GM18498 (cell line): ENCODE measurements at regions not wholly inside any gene's neighbourhood (a gene's known extent, or its start where the extent isn't known, plus 50 kb on each side); places are given as distances from the start of the nearest gene placed in this dataset.
"Not testable (repeated sequence)": the region's sequence is repeated elsewhere in the genome, so short reads cannot be mapped to it uniquely, and the experiment has no call there.

Experiments
- ATAC-seq: cut with Tn5 transposase; IDR thresholded peaks from one replicate; pipeline ENCODE4 v1.9.1; 2021; ENCODE audit warnings: mild to moderate bottlenecking, moderate library complexity; ENCODE audit not compliant: unreplicated experiment

DNA sequence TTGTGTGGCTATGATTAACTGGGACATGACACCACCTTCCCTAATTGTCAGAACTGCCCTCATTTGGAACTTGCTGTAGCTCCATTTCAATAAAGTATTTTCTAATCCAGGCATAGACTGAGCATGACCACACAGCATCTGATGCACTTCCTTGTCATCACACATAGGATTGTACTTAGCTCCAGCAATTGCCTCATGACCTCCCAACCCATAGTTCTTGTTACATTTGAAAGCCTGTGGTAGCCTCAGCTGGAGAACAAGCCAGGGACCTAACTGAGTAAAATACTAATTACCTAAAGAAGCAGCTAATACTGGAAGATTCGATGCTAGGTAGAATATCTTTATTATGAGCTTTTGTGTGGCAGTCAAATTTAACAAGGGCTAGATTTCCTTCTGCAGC, 187.3 kb upstream of the KIF2B start:
- ATAC-seq, result no peak

DNA sequence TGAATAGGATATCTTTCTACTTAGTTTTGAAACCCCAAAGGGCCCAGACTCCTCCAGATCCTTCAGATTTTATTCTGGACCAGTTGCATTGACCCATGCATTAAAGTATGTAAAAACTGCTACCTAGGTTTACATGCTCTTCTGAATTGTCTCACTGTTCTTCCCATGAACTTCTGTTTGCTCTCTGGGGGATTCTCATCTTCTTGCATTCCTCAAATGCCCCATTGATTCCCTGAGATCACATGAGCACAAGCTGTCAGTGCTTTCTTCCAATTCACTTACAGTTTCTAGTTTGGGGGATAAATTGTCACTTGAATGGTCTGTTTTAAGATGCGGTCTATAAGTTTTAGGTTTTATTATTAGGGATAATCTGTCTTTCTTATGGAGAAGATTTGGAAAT, 188.9 kb upstream of the KIF2B start:
- no peak for ATAC-seq

DNA sequence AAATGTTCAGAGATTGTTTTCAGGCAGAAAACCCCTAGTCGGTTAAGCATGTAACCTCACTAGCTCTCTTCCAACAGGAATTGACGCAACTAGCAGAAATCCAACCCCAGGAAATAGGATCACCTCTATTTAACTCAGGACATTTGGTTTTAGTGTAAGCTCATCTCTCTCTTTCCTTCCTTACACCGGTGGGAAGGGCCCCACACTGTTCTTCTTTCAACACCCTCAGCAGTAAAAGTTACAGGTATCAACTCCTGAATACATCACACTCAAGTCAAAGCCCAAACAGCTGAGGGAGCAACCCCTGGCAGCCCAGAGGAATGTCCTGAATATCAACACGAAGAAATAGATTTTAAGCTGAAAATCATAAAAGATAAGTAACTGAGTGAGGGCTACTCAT, 191.2 kb upstream of the KIF2B start:
- no peak for ATAC-seq

DNA sequence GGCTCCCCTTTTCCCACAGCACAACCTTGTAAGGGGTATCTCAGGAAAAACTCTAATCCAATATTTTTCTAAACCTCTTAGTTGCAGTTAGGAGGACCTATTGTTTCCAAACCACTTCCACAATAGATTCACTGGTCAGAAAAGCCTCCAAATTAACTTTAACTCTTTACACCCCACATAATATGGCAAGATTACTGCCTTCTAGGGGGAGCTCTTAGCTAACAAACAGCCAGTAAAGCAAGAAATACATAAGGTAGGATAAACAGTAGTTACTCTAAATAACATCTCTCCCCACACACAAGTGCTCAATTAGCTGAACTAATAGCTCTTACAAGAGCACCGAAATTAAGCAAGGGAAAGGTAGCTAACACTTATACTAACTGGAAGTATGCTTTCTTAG, 192.1 kb upstream of the KIF2B start:
- no peak for ATAC-seq

DNA sequence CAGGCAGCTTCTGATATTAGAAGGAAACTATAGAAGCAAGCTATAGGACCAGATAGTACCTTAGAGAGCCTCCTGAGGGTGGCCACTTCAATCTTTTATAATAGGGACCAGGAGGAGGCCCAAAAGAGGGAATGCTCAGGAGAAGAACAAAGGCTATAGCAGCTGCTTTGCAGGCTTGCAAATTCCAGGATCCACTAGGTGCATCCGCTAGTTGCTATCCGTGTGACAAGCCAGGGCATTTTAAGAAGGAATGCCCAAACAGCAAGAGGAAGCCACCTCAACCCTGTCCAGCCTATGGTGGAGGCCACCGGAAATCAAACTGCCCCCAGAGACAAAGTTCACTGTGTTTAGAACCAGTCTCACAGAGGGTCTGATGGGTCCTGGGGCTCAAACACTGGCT, 192.6 kb upstream of the KIF2B start:
- ATAC-seq, result no peak

DNA sequence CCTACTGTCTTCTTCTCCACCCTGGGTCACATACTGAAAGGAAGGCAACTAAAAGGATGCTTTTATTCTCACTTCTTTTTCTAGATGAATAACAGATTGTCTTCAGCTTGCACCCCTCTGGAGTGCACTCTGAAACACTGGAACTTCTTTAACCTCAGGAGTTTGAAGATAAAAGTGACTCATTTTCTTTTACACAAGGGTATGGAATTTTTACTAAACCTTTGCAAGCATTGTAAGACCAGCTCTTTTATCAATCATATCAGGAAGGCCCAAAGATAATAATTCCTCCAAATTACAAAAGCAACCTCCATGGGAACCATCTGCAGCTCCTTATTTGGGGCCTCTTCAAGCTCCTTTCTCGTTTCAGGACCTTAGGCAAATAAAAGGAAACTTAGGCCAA, 193.5 kb upstream of the KIF2B start:
- no peak for ATAC-seq

DNA sequence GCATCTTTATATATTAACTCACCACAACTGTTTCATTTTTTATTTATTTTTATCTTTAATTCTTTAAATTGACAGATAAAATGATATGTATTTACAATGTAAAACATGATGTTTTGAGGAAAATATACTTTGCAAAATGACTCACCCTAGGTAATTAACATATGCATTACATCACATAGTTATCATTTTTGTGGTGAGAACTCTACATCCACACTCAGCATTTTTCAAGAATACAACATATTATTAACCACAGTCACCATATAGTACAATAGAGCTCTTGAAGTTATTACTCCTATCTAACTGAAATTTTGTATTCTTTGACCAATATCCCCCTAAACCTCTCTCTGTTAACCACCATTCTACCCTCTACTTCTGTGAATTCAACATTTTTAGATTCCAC, 194.7 kb upstream of the KIF2B start:
- no peak for ATAC-seq

DNA sequence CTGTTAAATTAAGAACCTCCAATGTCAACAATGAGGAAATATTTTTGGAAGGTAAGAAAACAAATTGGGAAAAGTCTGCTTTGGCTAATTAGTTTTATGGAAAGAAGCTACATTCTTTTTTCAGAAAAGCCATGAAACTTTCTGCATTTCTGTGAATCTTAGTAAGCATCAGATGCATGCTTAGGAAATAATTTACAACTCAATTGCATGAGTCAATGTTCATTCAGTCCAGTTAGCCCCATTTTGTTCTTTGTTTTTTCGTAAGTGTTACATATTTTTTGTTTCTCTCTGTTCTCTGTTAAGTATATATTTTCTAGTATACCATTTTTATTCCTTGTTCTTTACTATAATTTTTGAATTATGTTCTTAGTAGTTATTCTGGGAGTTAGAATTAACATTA, 195.2 kb upstream of the KIF2B start:
- no peak for ATAC-seq

DNA sequence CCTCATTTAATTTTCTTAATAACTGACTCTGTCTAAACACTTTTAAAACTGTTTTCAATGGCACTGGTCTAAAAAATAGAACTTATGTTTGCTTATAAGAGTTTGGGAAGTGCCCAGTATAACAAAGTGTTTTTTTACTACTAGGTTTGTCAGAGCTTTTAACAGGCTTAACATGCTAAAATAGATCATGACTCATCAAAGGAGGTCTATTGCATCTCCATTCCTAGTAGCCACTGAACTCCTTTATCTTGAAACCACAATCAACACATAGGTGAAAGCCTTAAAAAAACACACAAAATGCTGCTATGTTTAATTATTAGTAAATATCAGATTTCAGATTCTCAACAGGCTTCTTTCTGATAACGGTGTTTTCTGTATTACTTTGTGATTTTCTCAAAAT, 196.4 kb upstream of the KIF2B start:
- ATAC-seq, result no peak

DNA sequence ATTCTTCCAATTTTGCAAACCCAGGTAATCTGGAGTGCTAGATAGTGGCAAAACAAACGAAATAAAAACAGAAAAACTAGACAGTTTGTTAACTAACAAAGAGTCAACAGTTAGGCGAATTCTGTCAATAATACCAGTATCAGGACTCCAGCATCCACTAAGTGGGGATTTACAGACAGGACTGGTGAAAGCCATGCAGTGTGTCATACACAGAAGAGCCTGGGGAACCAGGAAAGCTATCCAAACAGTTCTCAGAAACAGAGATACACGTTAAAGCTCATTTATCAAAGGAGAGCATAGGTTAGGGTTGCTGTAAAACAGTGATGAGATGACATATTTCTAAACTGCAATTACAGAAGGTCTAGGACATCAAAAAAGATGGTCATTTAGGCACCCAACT, 203.7 kb upstream of the KIF2B start:
- ATAC-seq, result no peak

DNA sequence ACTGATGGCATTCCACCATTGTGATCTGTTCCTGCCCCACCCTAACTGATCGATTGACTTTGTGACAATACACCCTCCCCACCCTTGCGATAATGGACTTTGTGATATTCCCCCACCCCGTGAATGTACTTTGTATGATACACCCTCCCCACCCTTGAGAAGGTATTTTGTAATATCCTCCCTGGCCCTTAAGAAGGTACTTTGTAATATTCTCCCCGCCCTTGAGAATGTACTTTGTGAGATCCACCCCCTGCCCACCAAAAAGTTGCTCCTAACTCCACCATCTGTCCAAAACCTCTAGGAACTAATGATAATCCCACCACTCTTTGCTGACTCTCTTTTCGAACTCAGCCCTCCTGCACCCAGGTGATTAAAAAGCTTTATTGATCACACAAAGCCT, 214.5 kb upstream of the KIF2B start:
- not testable (repeated sequence) for ATAC-seq

DNA sequence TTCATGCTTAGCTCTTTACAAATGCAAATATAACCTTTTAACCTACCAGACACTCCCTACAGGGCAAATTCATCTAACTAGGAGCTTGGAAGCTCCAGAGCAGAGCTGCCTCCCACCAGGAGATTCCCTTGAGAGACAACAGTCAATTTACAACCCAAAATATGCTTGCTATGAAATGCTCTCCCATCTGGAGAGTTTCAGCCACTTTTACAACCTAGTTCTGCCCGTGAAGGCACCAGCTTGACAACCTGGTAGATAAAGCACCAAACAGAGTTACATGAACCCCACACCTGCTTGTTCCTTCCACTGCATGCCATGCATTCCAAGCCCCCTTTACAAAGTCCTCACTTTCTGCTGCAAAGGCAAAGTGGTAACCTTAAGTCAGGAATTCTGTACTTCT, 215.3 kb upstream of the KIF2B start:
- no peak for ATAC-seq

DNA sequence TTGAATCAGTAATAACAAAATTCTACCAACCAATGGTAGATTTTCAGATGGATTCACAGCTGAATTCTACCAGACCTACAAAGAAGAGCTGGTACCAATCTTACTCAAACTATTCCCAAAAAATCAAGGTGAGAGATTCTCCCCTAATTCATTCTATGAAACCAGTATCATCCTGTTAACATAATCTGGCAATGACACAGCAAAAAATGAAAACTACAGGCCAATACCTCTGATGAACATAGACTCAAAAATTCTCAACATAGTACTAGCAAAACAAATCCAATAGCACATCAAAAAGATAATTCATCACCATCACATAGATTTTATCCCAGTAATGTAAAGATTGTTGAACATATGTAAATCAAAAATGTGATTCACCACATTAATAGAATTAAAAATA, 234.4 kb upstream of the KIF2B start:
- no peak for ATAC-seq

DNA sequence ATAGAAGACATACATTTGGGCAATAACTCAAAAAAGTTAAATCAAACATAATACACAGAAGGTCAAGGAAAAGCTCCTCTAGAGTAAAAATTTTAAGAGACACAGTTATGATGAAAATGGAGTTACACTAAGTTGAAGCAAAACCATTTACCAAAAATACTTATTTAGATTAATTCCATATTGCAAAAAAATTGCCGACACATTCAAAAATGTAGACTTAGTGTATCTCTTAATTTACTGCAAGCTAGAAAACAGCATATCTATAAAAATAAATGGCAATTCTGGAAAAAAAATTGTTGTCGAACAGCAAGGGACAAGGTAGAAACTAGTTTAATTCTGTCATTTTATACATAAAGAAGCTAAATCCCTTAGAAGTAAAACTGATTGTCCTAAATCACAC, 248.7 kb upstream of the KIF2B start:
- ATAC-seq, result no peak

DNA sequence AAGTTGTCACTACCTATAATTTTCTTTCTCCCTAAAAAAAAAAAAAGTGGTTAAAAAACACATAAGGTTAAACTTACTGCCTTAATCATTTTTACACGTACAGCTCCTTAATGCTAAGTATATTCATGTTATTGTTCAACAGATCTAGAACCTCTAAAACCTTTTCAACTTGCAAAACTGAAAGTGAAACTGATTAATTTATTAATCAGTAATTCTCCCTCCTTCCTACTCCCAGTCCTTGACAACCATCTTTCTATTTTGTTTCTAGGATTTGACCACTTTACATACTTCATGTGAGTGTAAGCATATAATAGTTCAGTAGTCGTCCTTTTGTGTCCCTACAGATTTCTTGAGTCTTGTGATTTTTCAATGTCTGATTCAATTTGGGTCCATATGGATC, 251.4 kb upstream of the KIF2B start:
- ATAC-seq, result no peak

DNA sequence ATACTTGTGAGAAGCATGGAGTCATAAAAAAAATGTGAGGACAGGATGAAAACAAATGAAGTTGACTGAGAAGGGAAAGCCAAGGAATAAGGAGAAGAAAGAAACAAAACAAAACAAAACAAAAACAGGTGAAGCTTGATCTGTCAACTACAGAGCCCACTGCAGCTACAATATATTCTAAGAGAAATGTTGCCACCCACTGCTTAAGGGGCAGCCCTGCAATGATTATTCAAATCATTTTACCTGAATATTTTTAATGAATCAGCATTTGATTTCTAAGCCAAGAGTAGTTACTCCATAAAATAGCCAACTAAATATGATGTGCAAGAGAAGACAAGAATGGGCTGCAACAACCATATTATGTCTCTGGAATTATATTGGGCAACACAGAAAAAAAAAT, 252.0 kb upstream of the KIF2B start:
- ATAC-seq, result no peak

DNA sequence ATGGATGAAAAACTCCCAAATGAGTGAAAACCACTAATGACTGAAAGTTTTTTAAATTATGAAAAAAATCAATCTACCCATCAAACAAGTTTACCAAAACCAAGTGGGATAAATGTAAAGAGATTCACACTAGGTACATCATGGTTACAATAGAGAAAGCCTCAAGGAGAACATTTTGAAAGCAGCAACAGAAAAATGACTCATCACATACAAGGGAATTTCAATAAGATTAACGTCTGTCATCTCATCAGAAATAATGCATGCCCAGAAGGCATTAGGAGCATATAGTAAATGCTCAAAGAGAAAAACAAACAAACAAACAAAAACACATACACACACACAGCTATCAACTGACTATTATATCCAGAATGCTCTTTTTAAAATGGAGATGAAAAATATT, 261.8 kb upstream of the KIF2B start:
- ATAC-seq, result no peak

DNA sequence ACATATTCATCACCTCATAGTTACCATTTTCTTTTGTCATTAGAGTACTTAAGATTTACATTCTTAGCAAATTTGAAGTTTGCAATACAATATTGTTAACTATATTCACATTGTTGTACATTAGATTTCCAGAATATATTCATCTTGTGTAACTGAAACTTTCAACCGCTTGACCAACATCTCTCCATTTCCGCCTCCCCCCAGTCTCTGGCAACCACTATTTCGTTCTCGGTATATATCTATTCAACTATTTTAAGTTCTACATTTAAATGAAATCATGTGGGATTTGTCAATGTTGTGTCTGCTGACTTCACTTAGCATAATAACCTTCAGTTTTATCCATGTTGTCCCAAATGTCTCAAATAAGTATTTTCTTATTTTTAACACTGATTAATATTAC, 274.5 kb upstream of the KIF2B start:
- ATAC-seq, result no peak

DNA sequence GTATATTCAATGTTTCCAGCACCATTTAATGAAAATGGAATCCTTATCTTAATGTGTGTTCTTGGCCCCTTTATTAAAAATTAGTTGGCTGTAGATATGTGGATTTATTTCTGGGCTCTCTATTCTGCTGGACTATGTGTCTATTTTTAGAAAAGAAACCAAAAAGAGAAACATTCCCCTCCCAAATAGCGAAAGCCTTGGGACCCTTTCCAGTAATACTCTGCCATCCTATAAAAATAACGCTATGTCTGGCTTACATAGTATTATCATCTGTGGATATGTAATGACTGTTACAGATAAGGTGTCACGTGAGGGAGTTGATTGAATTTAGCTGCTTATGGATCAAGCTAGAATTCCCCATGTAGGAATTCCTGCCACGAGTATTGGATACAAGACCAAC, 279.3 kb upstream of the KIF2B start:
- ATAC-seq, result no peak

DNA sequence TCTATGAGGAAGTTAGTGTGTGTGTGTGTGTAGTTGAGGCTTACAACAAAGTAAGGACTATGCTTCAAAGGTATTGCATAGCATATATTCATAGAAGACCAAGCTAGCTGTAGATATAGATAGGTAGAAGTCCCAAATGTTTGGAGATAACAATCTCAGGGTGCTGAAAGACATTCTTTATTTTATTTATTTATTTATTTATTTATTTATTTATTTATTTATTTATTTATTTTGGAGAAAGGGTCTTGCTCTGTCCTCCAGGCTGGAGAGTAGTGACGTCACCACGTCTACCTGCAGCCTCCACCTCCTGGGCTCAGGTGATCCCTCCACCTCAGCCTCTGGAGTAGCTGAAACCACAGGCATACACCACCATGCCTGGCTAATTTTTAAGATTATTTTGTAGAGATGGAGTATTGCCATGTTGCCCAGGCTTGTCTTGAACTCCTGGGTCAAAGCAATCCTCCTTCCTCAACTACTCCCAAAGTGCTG, 284.6 kb upstream of the KIF2B start:
- ATAC-seq, result no peak

DNA sequence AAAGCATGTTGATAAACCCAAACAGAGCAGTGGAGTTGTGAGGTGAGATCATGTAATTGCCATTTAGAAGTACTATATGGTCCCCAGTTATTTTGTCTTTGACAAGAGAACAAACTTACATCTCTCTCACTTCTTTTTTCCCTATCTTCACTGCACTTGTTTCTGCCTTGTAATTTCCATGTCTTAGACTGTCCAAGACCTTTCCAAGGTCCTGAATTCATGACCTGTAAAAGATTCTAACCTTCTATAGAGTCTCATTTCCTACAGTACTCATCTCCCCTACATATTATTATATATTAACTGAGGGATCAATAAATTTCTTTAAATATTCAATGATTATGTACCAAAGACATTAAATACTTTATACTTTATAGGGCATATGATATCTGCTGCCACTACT, 295.3 kb upstream of the KIF2B start:
- no peak for ATAC-seq

DNA sequence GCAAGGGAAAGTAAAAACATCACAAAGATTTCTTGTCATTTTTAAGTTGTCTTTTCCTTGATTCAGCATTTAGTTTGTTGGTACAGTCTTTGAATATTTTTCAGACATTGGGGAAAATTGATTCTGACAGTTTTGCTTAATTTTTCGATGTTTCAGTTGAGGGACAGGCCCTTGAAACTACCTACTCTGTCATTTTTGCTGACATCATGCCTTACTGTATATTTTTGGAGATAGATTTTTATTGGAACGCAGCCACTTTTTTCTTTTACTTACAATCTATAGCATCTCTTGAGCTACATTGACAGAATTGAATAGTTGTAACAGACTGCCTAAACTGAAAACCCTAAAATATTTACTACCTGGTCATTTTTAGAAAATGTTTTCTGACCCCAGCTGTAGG, 297.1 kb upstream of the KIF2B start:
- no peak for ATAC-seq

DNA sequence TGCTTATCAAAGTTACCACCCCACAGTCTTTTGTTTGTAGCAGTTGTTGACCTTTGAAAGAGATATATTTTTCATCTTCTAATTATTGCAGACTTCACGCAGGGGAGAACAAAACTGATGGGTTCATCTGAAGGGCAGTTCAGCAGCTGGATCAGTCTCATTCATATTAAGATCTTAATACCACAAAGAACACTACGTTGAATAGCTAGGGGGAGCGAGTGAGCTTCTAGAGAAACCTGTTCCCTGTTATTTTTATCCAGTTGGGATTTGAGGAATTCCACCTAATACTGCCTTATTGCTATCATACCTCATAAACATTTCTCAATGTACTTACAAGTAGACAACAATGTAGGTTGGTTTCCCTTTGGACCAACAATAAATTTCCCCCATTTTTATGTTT, 306.1 kb upstream of the KIF2B start:
- ATAC-seq, result no peak

DNA sequence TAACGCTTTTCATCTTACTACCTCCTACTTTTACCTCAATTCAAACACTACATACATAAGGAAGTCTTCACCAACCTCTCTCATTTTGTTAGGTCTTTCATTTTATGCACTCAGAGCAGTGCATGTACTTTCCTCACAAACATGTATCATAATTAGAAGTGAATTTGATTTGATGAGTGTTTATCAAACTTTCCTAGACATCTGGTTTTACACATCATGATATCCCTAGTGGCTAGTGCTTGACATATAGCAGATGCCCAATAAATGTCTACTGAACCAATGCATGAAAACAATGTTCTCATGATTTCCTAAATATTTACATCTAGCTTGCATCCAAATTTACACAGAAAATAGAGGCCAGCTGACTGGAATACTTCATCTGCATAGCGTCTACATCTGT, 323.4 kb upstream of the KIF2B start:
- ATAC-seq, result no peak
